HG02970 (cell line): ENCODE measurements at regions not wholly inside any gene's neighbourhood (a gene's known extent, or its start where the extent isn't known, plus 50 kb on each side); places are given as distances from the start of the nearest gene placed in this dataset.
"Not testable (repeated sequence)": the region's sequence is repeated elsewhere in the genome, so short reads cannot be mapped to it uniquely, and the experiment has no call there.

Experiments
- ATAC-seq: cut with Tn5 transposase; IDR thresholded peaks from one replicate; pipeline ENCODE4 v1.9.1; 2021; ENCODE audit warnings: mild to moderate bottlenecking, moderate library complexity, moderate number of reproducible peaks; ENCODE audit not compliant: unreplicated experiment, low FRiP score

DNA sequence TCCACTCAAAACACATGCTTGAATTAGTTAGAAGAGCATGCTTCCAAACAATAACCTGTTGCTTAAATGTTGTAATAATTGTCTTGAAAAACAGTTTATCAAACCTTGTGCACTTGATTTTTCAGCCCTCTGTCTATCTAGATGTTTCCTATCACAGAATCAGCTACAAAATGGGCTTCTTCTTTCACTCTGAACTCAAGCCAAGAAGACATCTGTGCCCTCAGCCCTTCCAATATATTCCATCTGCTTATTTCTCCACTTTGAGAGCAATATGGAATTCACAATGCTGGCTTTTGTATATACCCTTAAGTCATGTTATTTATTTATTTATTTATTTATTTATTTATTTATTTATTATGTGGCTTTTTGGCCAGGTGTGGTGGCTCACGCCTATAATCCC lies 234.2 kb downstream of the TOX3 start:
- no peak for ATAC-seq

DNA sequence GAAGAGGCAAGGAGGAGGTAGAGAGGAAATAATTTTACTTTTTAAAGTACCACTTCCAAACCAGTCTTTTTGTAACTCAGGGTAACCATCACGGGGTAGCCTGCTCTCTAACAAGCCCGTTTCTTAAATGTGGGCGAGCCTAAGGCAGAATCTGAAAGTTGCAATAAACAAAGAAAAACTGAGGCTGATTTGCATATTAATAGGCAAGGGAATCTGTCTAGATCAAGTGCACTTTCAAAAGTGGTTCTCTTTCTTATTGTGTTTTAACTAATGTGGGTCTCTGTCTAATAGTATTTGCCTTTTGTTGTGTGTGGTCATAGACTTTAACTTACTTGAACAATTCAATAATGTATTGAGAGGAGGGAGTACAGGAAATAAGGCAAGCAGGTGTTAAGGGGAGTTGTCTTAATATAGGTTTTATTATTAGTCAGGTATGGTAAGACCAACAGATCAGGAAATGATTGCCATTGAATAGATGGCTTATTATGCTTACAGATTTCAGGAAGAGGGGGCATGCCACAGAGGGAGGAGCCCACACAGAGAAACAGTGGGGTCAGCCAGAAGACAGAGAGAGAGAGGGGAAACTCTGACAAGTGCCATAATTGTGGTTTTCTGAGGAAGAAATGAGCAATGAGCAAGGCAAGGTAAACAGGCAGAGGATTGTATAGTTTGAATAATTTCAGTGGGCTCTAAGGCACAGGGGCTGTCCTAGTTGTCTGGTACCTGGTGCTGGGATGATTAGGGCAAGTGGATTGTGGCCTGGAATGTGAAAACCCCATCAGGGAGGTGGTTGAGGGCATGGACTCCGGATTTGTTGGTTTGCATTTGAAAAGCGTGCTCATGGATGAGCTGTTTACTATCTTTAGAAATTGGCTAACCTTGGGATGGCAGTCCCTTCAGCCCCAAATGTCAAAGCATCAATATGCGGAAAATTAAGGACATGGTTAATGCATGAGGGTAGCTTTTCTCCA lies 237.2 kb downstream of the TOX3 start:
- no peak for ATAC-seq

DNA sequence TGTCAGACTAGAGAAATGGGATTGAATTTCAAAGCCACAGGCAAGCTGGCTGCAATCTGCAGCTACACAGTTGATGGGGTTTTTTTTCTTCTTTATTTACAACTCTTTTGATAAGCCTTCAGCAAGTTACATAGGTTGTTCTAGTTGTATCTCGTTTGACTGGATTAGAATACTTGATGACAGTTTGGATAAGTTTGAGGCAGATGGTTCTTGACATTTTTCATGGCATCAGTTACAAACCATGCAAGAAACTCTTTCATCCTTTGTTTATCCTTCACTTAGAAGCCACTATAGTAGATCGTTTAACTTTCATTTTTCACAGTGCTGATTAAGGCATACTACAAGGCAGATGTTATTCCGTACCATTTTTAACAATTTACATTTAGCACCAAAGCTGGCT lies 238.9 kb downstream of the TOX3 start:
- ATAC-seq, result no peak

DNA sequence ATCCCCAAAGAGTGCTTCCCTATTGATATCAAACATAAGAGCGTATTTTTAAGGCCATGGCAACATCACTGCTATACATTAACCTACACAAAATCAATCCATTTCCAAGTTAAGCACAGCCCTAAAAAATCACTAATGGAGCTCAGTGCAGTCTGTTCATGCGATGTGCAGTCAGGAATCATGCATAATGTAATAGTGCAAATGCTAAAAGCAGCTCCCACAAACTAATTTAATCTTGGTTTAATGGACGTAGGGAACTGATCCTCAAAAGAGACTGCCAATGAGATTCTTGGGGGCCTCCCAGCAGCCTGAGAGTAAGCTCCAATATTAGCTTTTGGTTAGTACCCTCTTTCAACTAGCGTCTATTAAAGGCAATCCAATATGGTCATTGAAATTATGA lies 245.9 kb downstream of the TOX3 start:
- no peak for ATAC-seq

DNA sequence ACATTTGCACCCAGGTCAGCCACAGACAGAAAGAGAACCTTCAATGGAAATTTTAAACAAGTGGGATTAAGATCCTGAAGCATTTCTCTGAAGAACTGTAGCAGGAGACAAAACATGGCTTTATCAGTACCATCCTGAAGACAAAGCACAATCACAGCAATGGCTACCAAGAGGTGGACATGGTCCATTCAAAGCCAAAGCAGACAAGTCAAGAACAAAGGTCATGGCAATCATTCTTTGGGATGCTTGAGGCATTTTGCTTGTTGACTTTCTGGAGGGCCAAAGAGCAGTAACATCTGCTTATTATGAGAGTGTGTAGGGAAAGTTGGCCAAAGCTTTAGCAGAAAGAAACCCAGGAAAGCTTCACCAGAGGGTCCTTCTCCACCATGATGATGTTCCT lies 248.2 kb downstream of the TOX3 start:
- ATAC-seq, result no peak

DNA sequence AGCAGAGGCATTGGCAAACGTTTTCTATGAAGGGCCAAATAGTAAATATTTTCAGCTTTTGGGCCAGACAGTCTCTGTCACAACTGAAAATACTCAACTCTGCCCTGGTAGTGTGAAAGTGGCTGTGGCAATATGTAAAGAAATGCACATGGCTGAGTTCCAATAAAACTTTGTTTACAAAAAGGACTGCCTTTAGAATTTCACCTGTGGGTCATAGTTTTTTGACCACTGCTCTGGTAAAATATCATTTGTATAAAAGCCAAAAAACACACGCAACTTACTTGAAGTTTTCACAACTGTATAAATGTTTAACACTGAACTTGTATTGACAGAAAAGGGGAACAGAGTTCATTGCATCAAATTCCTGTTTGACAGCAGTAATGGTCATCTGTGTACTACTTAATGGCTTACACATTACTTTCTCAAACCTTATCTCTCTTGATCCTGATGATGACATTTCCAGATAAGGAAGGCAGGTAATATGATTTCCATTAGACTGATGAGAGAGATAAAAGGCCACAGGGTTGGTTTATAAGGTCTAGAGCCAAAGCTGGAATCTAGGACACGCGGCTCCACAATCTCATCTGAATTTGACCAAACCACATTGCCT lies 250.1 kb downstream of the TOX3 start:
- ATAC-seq, result not testable (repeated sequence)

DNA sequence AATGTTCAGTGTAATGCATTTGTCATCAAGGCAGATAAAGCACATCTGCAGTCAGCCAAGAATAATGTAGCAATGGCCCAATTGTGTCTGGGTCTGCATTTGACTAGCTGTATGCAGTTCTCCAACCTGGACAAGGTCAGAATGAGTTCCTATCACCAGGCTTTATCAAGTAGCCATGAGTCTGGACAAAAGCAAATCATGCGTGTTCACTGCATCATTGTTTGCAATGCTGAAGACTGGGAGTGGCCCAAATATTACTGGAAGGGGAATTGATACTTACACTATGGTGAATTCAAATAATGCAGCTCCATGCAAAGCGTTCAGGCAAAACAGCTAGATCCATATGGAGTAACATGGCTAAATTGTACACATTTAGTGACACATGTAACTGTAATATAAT lies 250.9 kb downstream of the TOX3 start:
- ATAC-seq, result no peak

DNA sequence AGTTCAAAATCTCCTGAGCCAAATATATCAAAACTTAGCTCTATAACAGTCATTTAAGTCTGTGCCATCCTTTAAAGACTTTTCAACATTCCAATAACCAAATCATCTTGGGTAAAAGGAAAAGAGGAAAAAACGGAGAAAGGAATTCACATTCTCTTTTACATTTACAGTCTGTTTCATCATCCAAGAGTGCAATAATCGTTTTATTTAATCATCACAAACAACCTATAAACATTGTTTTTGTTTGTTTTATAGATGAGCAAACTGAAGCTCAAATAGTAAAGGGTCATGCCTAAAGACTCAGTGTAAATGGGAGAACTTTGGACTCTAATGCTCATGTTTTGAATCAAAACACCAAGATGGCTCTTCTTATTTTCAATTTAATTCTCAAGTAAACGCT lies 252.3 kb downstream of the TOX3 start:
- ATAC-seq, result no peak

DNA sequence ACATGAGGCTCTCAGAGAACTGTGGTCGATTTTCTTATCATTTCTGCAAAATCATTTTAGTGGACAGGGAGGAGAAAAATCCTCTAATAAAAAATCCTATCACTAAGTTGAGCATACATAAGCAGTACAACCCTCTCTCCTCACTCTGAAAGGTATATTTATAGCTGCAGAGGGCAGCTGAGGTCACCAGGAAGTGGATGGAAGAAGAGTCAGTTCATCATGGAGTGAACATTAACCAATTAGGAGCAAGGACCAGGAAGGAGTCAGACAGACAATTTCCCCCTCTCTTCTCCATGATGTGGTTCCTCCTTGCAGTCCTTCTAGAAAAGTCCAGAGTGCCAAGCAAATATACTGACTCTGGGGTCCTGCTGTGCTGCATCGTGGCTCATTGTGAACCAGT lies 253.7 kb downstream of the TOX3 start:
- no peak for ATAC-seq

DNA sequence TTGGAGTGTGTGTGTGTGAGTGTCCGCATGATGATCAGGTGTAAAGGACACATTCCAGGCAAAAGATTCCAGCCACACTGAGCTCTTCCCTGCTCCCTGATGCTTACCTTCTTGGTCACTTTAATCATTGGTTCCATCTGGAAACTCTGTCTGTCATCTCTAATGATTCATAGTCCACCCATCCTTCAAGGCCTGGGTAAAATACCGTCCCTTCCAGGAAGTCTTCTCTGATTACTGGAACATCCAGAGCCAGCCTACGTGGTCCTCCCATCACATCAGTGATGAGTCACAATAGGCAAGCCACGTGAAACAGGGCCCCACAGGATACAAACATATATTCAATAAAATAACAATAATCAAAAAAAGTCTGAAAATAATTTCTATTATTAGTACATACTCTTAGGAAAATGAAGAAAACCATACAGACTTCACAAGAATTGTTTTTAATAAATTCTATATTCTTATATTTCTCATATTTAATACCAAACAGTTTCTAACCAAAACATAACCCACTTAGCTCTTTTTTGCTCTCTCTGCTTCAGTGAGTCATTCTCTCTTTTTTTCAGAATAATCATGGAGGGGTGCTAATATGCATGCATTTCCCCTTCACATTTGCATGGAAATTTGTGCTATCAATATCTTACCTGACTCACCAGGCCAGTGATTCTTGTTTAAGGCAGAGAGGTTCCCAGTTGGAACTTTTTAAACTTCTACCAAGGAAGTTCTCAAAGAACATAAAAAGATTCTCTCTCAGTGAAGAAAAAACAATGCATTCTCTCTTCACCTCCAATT lies 263.2 kb downstream of the TOX3 start:
- ATAC-seq, result no peak

DNA sequence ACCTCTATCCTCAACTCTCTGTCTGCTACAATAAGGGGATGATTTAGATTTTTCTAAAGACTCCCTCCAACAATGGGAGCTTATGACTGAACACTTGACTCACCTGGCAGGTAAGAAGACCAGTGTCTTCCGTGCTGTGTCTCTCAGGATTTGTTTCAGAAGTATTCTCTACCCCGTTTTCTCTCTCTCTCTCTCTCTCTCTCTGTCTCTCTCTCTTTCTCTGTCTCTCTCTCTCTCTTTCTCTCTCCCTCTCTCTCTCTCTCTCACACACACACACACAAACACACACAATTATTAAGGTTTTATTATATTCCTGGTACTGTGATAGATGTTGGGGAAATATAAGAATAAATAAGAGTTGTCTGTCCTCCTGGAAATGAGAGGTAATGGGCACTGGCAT lies 263.9 kb downstream of the TOX3 start:
- ATAC-seq, result no peak

DNA sequence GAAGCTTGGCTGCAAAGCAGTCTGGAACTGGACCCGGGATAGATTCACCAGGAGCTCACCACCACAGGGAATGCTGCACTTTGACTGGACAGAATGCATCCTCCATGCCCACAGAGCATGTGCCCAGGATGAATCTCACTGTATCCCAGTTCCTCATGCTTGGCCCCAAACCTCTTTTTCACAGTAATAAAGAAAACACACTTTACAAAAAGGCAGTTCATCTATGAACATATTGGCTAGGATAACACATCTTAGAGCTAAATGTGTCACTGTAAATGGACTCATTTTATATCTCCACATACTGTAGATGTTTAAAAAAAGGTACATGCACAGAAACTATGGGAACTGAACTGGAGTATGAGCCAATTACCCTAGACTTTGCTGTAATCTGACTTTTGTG lies 266.9 kb downstream of the TOX3 start:
- ATAC-seq, result no peak

DNA sequence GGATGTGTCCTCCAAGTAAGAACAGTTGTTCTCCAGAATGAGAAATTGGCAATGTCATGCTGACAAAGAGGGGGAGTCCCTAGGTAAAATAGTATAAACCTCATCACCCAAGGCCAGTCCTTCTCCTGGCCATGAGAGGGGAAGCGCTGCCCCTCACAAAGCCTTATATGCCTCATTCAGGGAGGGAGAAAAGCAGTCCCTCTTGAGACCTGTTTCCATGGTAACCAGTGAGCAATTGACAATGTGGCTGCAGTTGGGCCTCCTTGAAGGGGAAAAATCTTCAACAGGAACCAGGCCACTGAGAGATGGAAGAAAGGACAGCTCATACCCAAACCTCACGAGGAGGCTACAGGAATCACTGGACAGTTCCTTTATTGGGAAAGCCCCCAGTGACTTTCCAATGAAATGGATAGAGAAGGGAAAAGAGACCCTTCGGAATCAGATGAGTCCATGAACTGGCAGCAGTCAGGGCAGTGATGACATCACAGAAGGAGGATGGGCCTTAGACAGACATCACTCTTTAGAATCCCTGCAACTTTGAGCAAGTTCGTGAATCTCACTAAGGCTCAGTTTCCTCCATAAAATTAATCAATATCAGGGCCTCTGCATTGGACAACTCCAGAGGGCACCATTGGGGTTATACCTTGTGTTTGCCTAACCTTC lies 275.7 kb downstream of the TOX3 start:
- ATAC-seq, result no peak

DNA sequence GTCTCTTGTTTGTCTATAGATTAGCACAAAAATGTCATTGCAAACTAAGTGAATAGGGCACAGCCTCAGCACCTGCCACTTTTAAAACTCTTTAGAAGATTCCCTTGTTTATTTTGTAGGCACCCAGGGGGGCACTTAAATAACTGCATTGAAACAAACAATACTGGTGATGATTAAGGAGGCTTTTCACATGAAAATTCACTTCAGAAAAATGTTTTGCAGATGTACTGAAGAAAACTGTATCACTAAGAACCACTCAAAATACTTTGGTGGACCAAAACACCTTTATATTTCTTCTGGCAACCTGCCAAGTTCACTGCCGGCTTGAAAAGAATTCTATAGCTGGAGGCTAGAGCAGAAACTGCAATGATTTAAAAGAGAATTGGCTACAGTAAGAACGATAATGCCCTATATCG lies 281.5 kb downstream of the TOX3 start:
- no peak for ATAC-seq

DNA sequence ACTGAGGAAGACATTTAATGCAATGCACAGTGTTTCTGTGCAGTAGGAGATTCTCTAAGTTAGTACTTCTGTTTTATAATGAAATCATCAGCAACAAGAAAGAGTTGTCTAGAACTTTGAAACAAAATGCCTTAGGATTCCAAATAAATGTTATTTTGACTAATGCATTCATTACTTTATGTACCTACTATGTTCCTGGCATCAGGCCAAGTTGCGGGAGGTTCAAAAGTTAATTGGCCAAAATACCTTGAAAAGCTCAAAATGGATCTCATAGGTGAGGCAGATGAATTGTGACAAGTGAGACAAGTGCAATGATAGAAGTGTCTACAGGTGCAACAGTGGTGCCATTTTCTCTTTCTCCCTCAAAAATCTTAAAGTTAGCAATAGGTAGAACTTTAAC lies 289.4 kb downstream of the TOX3 start:
- ATAC-seq, result no peak

DNA sequence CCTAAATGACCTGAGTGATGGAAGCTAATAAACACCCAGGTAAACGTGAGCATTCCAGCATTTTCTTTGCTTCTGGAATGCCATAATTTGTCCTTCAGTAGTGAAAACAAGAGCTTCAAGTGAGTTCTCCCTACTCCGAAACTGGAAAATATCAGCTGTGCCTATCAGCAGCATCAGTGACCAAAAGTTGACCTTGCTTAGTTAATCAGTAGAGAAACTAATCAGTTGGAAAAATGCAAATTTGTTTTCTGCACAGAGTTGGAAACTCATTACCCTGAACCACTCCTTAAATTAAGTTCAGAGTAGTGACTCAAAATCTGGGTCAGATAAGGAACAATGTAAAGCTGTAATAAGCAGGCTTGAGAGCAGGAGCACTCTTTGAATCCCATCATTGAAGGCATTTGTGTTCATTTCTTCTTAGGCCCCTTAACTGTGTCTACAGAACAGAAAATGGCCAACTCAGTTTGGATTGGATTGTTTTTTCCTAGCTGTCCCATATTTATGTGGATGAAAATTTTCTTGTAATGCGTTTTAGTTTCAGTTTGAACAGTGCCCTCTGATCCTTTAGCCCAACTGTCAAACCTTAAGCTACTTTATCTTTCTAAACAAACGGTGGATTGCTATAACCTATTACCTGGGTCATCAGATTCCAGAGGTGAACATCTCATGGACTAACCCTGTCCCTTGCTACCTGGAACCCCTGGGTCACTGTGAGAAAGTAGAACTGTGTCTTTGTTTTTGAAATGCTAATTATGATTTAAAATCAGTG lies 290.4 kb downstream of the TOX3 start:
- no peak for ATAC-seq

DNA sequence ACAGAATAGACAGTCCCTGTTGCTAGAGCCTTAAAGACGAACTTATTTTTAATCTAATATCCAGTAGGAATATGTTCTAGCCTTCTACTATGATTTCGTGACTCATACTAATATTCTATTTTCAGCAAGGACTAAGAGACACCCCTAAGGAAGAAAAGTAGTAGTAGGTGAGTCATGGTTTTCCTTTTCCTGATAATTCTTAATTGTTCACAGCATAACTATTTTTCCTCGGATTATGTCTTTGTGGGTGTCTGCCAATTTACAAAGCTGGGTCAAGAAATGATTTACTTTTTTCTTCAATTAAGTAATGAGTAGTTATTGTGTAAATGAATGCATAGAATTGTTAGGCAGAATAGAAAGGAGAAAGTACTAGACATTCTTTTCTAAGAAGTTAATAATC lies 292.2 kb downstream of the TOX3 start:
- no peak for ATAC-seq

DNA sequence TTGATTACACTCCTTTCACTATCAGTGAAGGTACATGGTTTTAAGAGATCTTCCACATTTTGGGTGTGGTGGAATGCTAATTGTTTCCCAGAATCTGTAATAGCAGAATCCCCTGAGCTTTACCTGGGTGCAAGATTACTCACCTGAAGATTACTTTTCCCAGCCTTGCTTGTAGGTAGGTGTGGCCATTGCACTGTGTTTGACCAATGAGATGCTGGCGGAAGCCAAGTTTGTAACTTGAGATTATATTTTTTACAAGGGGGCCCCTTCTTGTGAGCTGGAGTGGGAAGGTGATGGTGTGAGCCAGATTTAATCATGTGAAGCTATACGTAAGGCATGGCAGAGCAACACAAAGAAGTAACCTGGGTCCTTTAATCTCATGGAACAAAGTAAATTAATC lies 294.3 kb downstream of the TOX3 start:
- no peak for ATAC-seq

DNA sequence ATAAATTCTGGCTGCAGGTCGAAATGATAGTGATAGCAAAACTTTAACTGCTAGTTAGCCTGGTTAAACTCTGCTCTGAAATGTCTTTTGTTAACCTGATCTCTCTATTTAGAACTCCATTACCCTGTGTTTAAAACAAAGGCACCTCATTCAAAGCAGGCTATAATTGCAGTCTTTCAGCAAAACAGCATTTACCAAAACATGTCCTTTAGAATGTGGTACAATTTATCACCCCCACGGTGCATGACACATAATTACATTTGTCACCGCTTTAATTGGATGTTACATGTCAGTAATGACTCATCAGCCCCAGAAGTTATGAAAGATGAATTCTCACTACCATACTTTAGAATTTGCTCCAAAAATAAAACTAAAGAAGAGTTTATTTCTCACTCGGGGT lies 295.4 kb downstream of the TOX3 start:
- ATAC-seq, result no peak

DNA sequence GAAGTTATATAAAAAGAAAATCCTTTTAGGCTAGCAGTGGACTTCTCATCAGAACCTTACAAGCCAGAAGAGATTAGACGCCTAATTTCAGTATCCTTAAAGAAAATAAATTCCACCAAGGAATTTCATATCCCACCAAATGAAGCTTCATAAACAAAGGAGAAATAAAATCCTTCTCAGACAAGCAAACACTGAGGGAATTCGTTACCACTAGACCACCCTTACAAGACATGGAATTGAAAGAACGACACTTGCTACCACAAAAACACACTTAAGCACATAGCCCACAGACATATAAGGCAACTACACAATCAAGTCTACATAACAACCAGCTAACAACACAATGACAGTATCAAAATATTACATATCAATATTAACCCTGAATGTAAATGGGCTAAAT lies 299.2 kb downstream of the TOX3 start:
- ATAC-seq, result no peak
